C4-2B (cell line): ENCODE measurements at regions not wholly inside any gene's neighbourhood (a gene's known extent, or its start where the extent isn't known, plus 50 kb on each side); places are given as distances from the start of the nearest gene placed in this dataset.

ENCODE experiments used
- CTCF ChIP-seq: fragments of 450-650 bp; conservative IDR thresholded peaks from 2 replicates; pipeline ENCODE4 v1.5.1; 2017; ENCODE audit warnings: mild to moderate bottlenecking
- ZFX ChIP-seq: fragments of 450-650 bp; IDR thresholded peaks from 2 replicates; pipeline ENCODE4 v1.6.1; 2017

- TF ChIP-seq CTCF (no peak), ZFX (no peak)
Measured at GRCh38 chr4:71867598-71867997, 83.7 kb upstream of the GC start.
